ENCODE measurements at regions not wholly inside any gene's neighbourhood (a gene's known extent, or its start where the extent isn't known, plus 50 kb on each side); places are given as distances from the start of the nearest gene placed in this dataset.

- no peak for DNase-seq (ENCODE audit: low read depth)
- H3K4me3 ChIP-seq (ENCODE audit: low read length): no peak overlapping the region
- no peak for TF ChIP-seq CTCF (conservative IDR thresholded peaks at IDR 0.05; ENCODE audit: low read depth, low read length)
Measured at GRCh38 chr2:100645695-100646429, 83.1 kb downstream of the PDCL3 start.

DNA sequence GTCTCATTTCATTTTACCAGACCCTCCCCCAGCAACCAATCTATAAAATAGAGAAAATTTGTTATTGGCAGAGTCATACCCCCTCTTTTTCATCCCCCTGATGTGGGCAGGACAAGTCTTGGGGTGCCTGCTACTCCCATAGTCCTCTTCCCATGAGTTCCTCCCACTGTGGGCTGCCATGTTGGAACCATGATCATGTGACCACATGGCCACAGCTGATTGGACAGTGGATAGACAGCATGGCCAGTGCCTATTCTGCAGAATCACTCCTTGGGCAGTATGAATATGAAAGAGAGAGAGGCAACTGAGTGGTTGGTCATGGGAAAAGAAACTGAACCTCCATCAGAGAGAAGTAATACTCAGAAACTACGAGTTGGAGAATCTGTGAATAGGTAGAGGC lies 84.9 kb downstream of the PDCL3 start:
- no peak for TF ChIP-seq CTCF (conservative IDR thresholded peaks at IDR 0.05; ENCODE audit: low read depth, low read length)
- H3K4me3 ChIP-seq (ENCODE audit: low read length): no peak overlapping the region
- no peak for DNase-seq (ENCODE audit: low read depth)

- no peak for TF ChIP-seq CTCF (conservative IDR thresholded peaks at IDR 0.05; ENCODE audit: low read depth, low read length)
- no peak overlapping the region for H3K4me3 ChIP-seq (ENCODE audit: low read length)
Measured at GRCh38 chr2:100650151-100650550, 87.4 kb downstream of the PDCL3 start.

GRCh38 chr2:100653449-100654035 lies 90.7 kb downstream of the PDCL3 start:
- H3K4me3 ChIP-seq (ENCODE audit: low read length): no peak overlapping the region
- DNase-seq (ENCODE audit: low read depth): no peak
- TF ChIP-seq CTCF (conservative IDR thresholded peaks at IDR 0.05; ENCODE audit: low read depth, low read length): no peak

More at GRCh38 chr2:100650151-100650550, 87.4 kb downstream of the PDCL3 start:
- no peak for DNase-seq (ENCODE audit: low read depth)

GRCh38 chr2:100654611-100655010 lies 91.8 kb downstream of the PDCL3 start:
- DNase-seq (ENCODE audit: low read depth): no peak
- TF ChIP-seq CTCF (conservative IDR thresholded peaks at IDR 0.05; ENCODE audit: low read depth, low read length): no peak
- H3K4me3 ChIP-seq (ENCODE audit: low read length): no peak overlapping the region

DNA sequence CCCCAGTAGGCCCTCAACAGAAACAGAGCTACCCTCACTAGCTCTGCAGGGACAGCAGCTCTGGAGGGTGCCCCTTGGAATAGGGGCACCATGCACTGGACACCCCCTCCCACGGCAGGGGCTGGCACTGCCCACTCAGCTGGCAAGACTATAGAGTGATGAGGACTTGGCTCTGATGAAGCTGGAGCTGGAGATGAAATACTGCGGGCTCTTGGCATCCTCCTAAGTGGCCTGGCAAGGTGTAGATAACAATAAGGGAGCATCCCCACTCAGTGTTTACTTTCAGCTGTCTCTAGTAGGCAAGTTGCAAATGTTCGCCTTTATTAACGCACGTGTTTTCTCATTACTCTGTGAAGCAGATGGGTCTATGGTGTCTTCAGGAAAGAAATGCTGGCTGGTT lies 92.7 kb downstream of the PDCL3 start:
- H3K4me3 ChIP-seq (ENCODE audit: low read length): no peak overlapping the region
- no peak for DNase-seq (ENCODE audit: low read depth)

More for the DNA sequence above, 92.7 kb downstream of the PDCL3 start:
- no peak for TF ChIP-seq CTCF (conservative IDR thresholded peaks at IDR 0.05; ENCODE audit: low read depth, low read length)

All from retinal pigment epithelial cell (primary cell).